Posterior vena cava (tissue), 2 donors: ENCODE measurements at regions not wholly inside any gene's neighbourhood (a gene's known extent, or its start where the extent isn't known, plus 50 kb on each side); places are given as distances from the start of the nearest gene placed in this dataset.
"Not testable (repeated sequence)": the region's sequence is repeated elsewhere in the genome, so short reads cannot be mapped to it uniquely, and the experiment has no call there.

Source experiments
- DNase-seq: peaks from one replicate; pipeline ENCODE4 v3.0.0-alpha.2; 2020; ENCODE audit warnings: low spot score
- intact Hi-C, 2 donors: fragments of 100-400 bp; cut with DNase I; formaldehyde crosslinking; loops; one replicate each; pipeline versions ENCODE4 v1.14.1 to v1.14.2; 2022 to 2023
- donor health status: DM: yes; HTN: yes; CAD: no.
- donor health status: DM: yes; HTN: yes; CAD: no.

DNA sequence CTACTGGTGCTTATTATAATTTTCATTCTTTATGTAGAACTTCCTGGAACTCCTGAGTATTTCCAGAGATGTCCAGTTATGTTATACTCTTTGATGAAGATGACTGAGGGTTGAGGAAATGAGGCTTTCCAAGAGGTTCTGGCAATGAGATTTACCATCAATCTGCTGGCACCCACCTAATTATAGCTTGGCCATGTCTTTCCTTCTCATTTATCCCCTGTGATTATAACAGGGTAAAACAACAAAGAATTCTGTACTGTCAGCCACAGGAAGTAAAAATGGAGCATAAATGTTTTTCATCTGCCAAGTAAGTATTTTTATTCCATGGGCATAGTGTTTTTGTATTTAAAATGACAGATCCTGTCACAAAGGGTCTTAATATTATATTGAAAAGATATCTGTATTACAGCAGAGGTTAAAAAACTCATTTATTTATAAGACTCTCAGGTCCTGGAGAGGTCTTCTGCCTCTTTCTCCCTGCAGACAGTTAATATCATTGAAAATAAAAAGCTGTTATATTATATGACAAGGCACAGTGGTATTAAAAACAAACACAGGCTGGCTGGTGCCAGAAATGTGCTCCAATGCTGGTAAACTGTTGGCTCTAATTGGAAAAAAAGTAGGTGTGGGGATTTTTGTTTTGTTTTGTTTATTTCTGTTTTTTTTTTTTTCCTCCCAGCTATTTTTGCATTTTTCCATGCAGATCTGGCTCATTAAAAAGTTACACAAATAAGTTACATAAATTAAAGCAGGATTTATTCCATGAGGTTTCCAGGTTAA, 1764.1 kb upstream of the CELF4 start:
- DNase-seq: no peak
- intact Hi-C loops: no loop called here

- DNase-seq: no peak
- intact Hi-C loops: no loop called here
Observed at GRCh38 chr18:39326772-39327171, 1761.2 kb upstream of the CELF4 start.

GRCh38 chr18:39325973-39326372, 1760.4 kb upstream of the CELF4 start:
- no peak for DNase-seq
- intact Hi-C loops: no loop called here

DNA sequence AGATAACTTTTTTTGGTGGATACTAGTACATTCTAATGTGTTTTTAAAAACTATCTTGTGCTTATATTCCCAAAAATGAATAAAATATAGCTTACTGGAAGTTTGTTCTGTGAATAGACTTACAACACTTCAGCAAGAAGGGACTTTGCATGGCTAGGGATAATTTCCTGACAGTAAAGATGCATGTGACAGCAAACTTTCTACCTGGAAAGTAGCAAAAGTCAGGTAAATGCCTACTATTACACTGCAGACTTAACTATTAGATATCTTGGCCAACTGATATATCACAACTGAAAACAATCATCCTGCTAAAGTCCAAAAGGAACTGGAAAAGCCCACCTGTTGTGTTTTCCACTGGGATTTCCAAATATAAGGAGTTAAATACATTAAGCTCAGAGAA, 1753.5 kb upstream of the CELF4 start:
- DNase-seq: no peak
- intact Hi-C loops: no loop called here

DNA sequence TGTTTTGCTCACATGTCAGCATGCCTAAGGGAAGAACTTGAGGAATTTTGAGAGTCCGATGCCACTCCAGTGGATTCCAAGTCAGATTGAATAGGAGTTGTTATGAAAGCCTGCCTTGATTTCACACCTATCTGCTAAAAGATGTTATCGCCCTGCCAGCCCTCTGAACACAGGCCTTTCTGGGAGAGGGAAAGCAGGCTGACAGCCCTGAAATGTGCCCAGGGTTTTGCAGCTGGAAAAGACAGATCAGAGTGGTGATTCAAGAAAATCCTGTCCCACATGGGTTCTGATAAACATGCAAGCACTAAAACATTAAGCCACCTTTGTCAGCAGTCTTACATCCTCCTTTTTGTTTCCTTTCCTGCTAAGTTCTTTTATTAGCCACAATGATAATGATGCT, 1752.9 kb upstream of the CELF4 start:
- intact Hi-C loops: no loop called here
- DNase-seq: no peak

- no peak for DNase-seq
- intact Hi-C loops: no loop called here
Observed at GRCh38 chr18:39318008-39318407, 1752.4 kb upstream of the CELF4 start.

DNA sequence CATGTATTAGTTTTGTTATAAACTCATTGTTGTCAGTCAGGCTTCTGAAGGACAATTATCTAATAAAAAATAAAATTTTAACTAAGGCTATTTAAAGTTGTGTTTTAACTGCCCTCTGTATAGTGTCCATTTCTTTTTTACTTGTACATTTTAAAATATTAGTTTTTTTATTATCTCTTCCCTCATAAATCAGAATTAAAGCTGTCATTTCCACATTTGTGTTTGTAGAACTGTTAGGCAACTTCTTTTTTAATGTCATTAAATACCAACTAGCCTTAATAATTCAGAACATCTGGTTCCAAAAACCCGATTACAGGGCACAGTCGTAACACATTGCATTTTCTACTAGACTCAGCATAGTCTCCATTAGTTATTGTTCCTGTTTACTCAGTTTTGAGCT, 1749.0 kb upstream of the CELF4 start:
- intact Hi-C loops: no loop called here
- no peak for DNase-seq

- intact Hi-C loops: no loop called here
- DNase-seq: no peak
Observed at GRCh38 chr18:39313992-39314391, 1748.4 kb upstream of the CELF4 start.

GRCh38 chr18:39311111-39311712, 1745.6 kb upstream of the CELF4 start:
- DNase-seq: no peak
- intact Hi-C loops: no loop called here

DNA sequence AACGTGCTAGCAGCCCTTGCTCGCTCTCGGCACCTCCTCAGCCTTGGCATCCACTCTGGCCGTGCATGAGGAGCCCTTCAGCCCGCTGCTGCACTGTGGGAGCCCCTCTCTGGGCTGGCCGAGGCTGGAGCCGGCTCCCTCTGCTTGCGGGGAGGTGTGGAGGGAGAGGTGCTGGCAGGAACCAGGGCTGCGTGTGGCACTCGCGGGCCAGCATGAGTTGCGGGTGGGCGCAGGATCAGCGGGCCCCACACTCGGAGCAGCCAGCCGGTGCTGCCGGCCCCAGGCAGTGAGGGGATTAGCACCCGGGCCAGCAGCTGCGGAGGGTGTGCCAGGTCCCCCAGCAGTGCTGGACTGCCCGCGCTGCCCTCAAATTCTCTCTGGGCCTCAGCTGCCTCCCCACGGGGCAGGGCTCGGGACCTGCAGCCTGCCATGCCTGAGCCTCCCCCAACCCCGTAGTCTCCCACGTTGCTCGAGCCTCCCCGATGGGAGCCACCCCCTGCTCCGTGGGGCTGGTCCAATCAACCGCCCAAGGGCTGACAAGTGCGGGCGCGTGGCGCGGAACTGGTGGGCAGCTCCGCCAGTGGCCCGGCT, 1743.4 kb upstream of the CELF4 start:
- DNase-seq, intact Hi-C loops: not testable (repeated sequence)

- intact Hi-C loops: no loop called here
- no peak for DNase-seq
Observed at GRCh38 chr18:39305766-39306165, 1740.2 kb upstream of the CELF4 start.

DNA sequence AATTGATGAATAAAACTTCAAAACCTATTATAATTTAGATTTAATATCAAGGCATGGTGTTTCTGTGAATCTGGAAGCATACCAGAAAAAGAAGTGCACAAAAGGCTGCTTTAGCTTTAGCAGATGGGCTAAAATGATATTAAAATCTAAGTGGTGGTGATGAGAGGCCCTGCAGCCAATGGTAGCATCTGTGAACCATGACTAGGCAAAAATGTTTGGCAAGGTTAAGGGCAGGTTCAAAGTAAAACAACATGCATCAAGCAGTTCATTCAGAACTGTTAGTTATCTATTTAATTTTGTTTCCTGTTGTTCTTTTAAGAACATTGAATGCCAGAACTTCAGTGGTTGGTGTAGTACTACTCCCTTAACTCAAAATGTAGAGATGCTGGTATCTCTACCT, 1736.9 kb upstream of the CELF4 start:
- no peak for DNase-seq
- intact Hi-C loops: no loop called here

- DNase-seq: no peak
- intact Hi-C loops: no loop called here
Observed at GRCh38 chr18:39299152-39299551, 1733.6 kb upstream of the CELF4 start.

DNA sequence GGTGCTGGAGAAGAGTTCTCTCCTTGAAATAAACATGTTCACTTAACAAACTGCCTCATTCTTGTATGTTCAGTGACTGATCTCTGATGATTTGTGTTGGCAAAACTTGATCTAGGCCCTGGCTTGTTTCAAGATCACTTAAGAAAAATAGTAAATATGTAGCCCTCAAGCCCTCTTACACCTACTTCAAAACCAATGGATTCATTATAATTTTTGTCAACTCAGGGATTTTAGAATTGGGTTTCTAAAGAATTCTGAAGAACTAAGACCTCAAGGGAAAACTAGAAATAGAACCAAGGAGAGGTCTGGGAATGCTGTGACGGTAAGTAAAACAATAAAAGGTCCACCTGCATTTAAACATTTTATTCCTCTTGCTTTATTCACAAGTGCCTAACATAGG, 1731.6 kb upstream of the CELF4 start:
- intact Hi-C loops: no loop called here
- no peak for DNase-seq

DNA sequence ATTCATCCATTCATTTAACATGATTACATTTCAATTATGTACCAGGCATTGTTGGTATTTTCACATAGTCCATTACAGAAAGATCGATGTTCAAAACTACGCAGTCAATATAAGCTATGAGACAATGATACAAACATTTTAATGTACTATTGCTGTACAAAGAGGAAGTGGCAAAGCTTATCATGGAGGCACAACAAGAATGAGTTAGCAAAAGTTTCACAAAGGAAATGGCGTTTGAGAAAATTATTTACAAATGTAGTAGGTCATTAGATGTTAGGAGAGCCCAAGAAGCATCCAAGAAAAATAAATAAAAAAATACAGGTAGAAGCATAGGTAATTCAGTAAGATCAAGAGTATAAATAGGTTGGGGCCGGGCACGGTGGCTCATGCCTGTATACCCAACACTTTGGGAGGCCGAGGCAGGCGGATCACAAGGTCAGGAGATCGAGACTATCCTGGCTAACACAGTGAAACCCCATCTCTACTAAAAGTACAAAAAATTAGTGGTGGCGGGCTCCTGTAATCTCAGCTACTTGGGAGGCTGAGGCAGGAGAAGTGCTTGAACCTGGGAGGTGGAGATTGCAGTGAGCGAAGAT, 1730.8 kb upstream of the CELF4 start:
- no peak for DNase-seq
- intact Hi-C loops: no loop called here

GRCh38 chr18:39276764-39277163, 1711.2 kb upstream of the CELF4 start:
- intact Hi-C loops: no loop called here
- DNase-seq: no peak

- no peak for DNase-seq
- intact Hi-C loops: no loop called here
Observed at GRCh38 chr18:39274535-39274934, 1708.9 kb upstream of the CELF4 start.

DNA sequence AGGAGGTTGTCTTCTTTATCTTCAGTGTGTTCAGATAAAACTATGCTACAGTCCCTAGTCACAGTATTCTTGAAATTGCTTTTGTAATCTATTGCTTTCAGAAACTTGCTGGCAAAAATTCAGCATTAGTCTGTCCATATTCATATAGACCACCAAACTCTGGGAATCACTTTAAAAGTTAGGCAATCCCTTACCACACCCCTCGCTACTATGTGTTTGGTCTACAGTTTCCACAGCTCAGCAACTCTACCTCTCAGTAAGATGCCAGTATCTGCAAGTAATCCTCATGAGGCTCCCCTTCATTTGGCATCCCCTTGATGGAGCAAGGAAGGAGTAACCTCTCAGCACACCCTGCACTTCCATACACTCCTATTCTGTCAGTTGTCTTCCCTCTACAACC, 1706.6 kb upstream of the CELF4 start:
- intact Hi-C loops: no loop called here
- no peak for DNase-seq

DNA sequence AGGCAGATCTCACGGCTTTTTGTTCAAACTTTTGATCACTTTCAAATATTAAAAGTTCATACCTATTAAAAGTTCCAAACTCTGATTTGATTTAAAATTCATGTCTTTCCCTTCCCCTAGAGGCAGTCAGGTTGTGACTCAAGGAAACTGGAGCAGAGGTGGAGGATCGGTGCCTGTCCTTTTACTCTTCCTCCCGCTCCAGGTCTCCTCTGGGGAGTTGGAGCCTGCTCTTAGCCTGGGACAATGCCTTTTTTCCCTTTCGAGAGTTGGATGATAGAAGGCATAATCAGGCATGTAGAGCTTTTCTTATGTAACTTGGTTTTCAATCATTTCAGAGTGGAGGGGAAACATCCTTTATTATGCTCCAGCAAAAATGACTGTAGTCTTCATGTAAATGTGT, 1706.1 kb upstream of the CELF4 start:
- DNase-seq: no peak
- intact Hi-C loops: no loop called here

GRCh38 chr18:39260565-39260964, 1695.0 kb upstream of the CELF4 start:
- intact Hi-C loops: no loop called here
- DNase-seq: no peak

GRCh38 chr18:39259736-39260135, 1694.1 kb upstream of the CELF4 start:
- no peak for DNase-seq
- intact Hi-C loops: no loop called here
